NCI-H1105 treated with DMSO at 0.1 percent for 48 hours (cell line): ENCODE measurements at regions not wholly inside any gene's neighbourhood (a gene's known extent, or its start where the extent isn't known, plus 50 kb on each side); places are given as distances from the start of the nearest gene placed in this dataset.
"Not testable (repeated sequence)": the region's sequence is repeated elsewhere in the genome, so short reads cannot be mapped to it uniquely, and the experiment has no call there.

Source experiments
- DNase-seq: peaks from one replicate; lab custom pipeline; 2025; lab: John Stamatoyannopoulos, UW

- DNase-seq: no peak
These were observed 269.0 kb downstream of the NSUN3 start for GRCh38 chr3:94331831-94332230.

GRCh38 chr3:94336046-94336753 is 273.3 kb downstream of the NSUN3 start:
- DNase-seq: peak; percentile 48

GRCh38 chr3:94345101-94345500 is 282.2 kb downstream of the NSUN3 start:
- no peak for DNase-seq

- DNase-seq: peak; percentile 25
These were observed 286.5 kb downstream of the NSUN3 start for GRCh38 chr3:94349310-94349878.

GRCh38 chr3:94356581-94356980 is 293.7 kb downstream of the NSUN3 start:
- DNase-seq: no peak

GRCh38 chr3:94359996-94360395 is 297.1 kb downstream of the NSUN3 start:
- DNase-seq: no peak

- no peak for DNase-seq
These were observed 298.1 kb downstream of the NSUN3 start for GRCh38 chr3:94360987-94361386.

- no peak for DNase-seq
These were observed 299.5 kb downstream of the NSUN3 start for GRCh38 chr3:94362393-94362792.

GRCh38 chr3:94365006-94365405 is 302.1 kb downstream of the NSUN3 start:
- no peak for DNase-seq

GRCh38 chr3:94372026-94372425 is 309.2 kb downstream of the NSUN3 start:
- no peak for DNase-seq

- DNase-seq: no peak
These were observed 310.6 kb downstream of the NSUN3 start for GRCh38 chr3:94373456-94373855.

GRCh38 chr3:94374439-94375161 is 311.7 kb downstream of the NSUN3 start:
- DNase-seq: no peak

GRCh38 chr3:94377123-94377696 is 314.3 kb downstream of the NSUN3 start:
- not testable (repeated sequence) for DNase-seq

GRCh38 chr3:94377863-94378262 is 315.0 kb downstream of the NSUN3 start:
- not testable (repeated sequence) for DNase-seq

- DNase-seq: no peak
These were observed 315.5 kb downstream of the NSUN3 start for GRCh38 chr3:94378322-94378721.

GRCh38 chr3:94379264-94379663 is 316.4 kb downstream of the NSUN3 start:
- no peak for DNase-seq

- DNase-seq: no peak
These were observed 332.0 kb downstream of the NSUN3 start for GRCh38 chr3:94394885-94395284.

- no peak for DNase-seq
These were observed 333.0 kb downstream of the NSUN3 start for GRCh38 chr3:94395851-94396250.

- no peak for DNase-seq
These were observed 335.2 kb downstream of the NSUN3 start for GRCh38 chr3:94398036-94398435.

- no peak for DNase-seq
These were observed 338.6 kb downstream of the NSUN3 start for GRCh38 chr3:94401466-94401865.

- no peak for DNase-seq
These were observed 339.3 kb downstream of the NSUN3 start for GRCh38 chr3:94402126-94402525.

GRCh38 chr3:94405258-94406035 is 342.6 kb downstream of the NSUN3 start:
- DNase-seq: no peak
